ENCODE measurements at regions not wholly inside any gene's neighbourhood (a gene's known extent, or its start where the extent isn't known, plus 50 kb on each side); places are given as distances from the start of the nearest gene placed in this dataset.

DNA sequence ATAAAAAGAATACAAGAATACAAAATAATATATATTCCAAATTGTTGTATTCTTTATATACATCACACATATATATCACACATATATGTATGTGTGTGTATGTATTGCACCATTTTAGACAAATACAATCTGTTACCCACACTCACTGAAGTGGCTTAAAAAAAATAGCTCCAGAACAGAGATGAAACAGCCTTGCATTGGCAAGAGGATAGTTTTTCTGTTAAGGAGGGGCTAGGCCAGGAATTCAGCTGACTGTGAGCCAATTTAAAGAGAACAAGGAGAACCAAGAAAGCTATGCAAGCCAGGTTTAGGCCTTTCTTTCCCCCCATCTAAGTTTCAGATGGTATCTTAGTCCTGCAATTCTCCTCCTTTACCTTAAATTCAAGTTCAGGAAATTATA is 257.5 kb downstream of the MZT1 start:
- ATAC-seq (no peak), DNase-seq (ENCODE audit: low read depth, low spot score) (no peak)
- Histone ChIP-seq H3K27ac (ENCODE audit: low read depth, low read length) (no peak overlapping the region), H3K79me2 (ENCODE audit: insufficient read depth, low read length) (no peaks in the 10 kb centered on the region), H3K9ac (ENCODE audit: low read length) (no peak overlapping the region), H3K4me3 (replicated peaks in 1 of 2; ENCODE audit: low read depth in 1 of 2, low read length in 2 of 2) (no peak overlapping the region), H2AFZ (ENCODE audit: low read depth, low read length, poor library complexity, severe bottlenecking) (no peak overlapping the region), H3K9me2 (ENCODE audit: insufficient read depth) (no peaks in the 10 kb centered on the region), H3K36me3 (ENCODE audit: control insufficient read depth in 1 of 2, insufficient read depth in 2 of 2, low read length in 2 of 2) (no peaks in the 10 kb centered on the region), H3K9me3 (ENCODE audit: control insufficient read depth in 1 of 2, insufficient read depth in 1 of 2, low read depth in 1 of 2, low read length in 2 of 2) (no peaks in the 10 kb centered on the region), H3K4me1 (ENCODE audit: control insufficient read depth in 1 of 2, insufficient read depth in 2 of 2, low read length in 2 of 2) (no peaks in the 10 kb centered on the region), H3K4me2 (ENCODE audit: low read length) (no peak overlapping the region), H3K27me3 (ENCODE audit: insufficient read depth, low read length) (no peaks in the 10 kb centered on the region), H4K20me1 (ENCODE audit: insufficient read depth) (no peaks in the 10 kb centered on the region)
- no peak for TF ChIP-seq SP1 (IDR thresholded peaks at IDR 0.05; ENCODE audit: low read depth)
- TF ChIP-seq FOSL1 (IDR thresholded peaks at IDR 0.05; ENCODE audit: low read depth) = no peak
- TF ChIP-seq REST (IDR thresholded peaks at IDR 0.05; ENCODE audit: low read depth) = no peak
- no peak for TF ChIP-seq POLR2AphosphoS5 (IDR thresholded peaks at IDR 0.05; ENCODE audit: low read depth, low read length)
- no peak for TF ChIP-seq ZFX (IDR thresholded peaks at IDR 0.05)
- no peak for TF ChIP-seq ZBTB33 (IDR thresholded peaks at IDR 0.05; ENCODE audit: extremely low read depth, insufficient replicate concordance, low read length)
- no peak for TF ChIP-seq ATF3 (IDR thresholded peaks at IDR 0.05)
- no peak for TF ChIP-seq EZH2phosphoT487 (IDR thresholded peaks at IDR 0.05; ENCODE audit: borderline replicate concordance)
- no peak for TF ChIP-seq ZNF274 (IDR thresholded peaks at IDR 0.05; ENCODE audit: low read depth, low read length)
- TF ChIP-seq EGR1 (IDR thresholded peaks at IDR 0.05; ENCODE audit: low read depth) = no peak
- no peak for TF ChIP-seq TCF7L2 (IDR thresholded peaks at IDR 0.05; ENCODE audit: borderline replicate concordance, extremely low read depth, insufficient read depth, insufficient read length)
- no peak for TF ChIP-seq JUND (IDR thresholded peaks at IDR 0.05)
- TF ChIP-seq POLR2A (IDR thresholded peaks at IDR 0.05; ENCODE audit: borderline replicate concordance, extremely low read depth, insufficient read depth, insufficient read length) = no peak
- no peak for TF ChIP-seq CTCF (IDR thresholded peaks at IDR 0.05 in 2 of 3, conservative IDR thresholded peaks at IDR 0.05 in 1 of 3; ENCODE audit: borderline replicate concordance in 1 of 3, insufficient read depth in 1 of 3, low read depth in 2 of 3, low read length in 2 of 3)
- no peak for TF ChIP-seq RAD21 (IDR thresholded peaks at IDR 0.05; ENCODE audit: low read depth)
- TF ChIP-seq CBX3 (IDR thresholded peaks at IDR 0.05; ENCODE audit: low read depth) = no peak
- intact Hi-C loops (cut with micrococcal nuclease) = no loop called here
- ChIA-PET CTCF (no interaction called here), POLR2A (no interaction called here), RAD21 (ENCODE audit: low non-redundant PET in 1 of 2, low total read pairs in 2 of 2, uncharacterized antibody in 2 of 2, unreplicated experiment in 2 of 2) (no interaction called here)
- BruUV-seq (replicated peaks) = no TSS peak
